ENCODE measurements at regions not wholly inside any gene's neighbourhood (a gene's known extent, or its start where the extent isn't known, plus 50 kb on each side); places are given as distances from the start of the nearest gene placed in this dataset.
A peak's percentile ranks its signal among the peaks of the same experiment; 100 is the strongest.

- no peak overlapping the region for H3K4me3 ChIP-seq (ENCODE audit: low read length in 3 of 3)
- peak in 1 of 5 donors; percentile 15 for DNase-seq
- no peak overlapping the region for H3K27ac ChIP-seq (ENCODE audit: low read depth in 2 of 2, low read length in 2 of 2)
- H3K9me3 ChIP-seq (ENCODE audit: control insufficient read depth in 2 of 3, insufficient read depth in 1 of 3, low read length in 3 of 3), result no peaks in the 10 kb centered on the region
- H3K27me3 ChIP-seq (ENCODE audit: control insufficient read depth, insufficient read depth, low read length), result no peaks in the 10 kb centered on the region
- no peak overlapping the region for H3K9ac ChIP-seq (ENCODE audit: low read length in 3 of 3)
- intact Hi-C loops (cut with DNase I), result no loop called here
- peaks cover 0 to 28% (median 23%) of the 10 kb centered on the region in 3 donors for H3K4me1 ChIP-seq (ENCODE audit: control insufficient read depth in 2 of 3, insufficient read depth in 2 of 3, low read depth in 1 of 3, low read length in 3 of 3)
- TF ChIP-seq CTCF (IDR thresholded peaks at IDR 0.05; ENCODE audit: borderline replicate concordance, extremely low read depth, insufficient read depth), result no peak
- FAIRE-seq, result no peak
- H3K36me3 ChIP-seq (ENCODE audit: control insufficient read depth in 2 of 3, insufficient read depth in 3 of 3, low read length in 3 of 3), result no peaks in the 10 kb centered on the region
These were observed 57.2 kb upstream of the DLK1 start for GRCh38 chr14:100669468-100669867.

DNA sequence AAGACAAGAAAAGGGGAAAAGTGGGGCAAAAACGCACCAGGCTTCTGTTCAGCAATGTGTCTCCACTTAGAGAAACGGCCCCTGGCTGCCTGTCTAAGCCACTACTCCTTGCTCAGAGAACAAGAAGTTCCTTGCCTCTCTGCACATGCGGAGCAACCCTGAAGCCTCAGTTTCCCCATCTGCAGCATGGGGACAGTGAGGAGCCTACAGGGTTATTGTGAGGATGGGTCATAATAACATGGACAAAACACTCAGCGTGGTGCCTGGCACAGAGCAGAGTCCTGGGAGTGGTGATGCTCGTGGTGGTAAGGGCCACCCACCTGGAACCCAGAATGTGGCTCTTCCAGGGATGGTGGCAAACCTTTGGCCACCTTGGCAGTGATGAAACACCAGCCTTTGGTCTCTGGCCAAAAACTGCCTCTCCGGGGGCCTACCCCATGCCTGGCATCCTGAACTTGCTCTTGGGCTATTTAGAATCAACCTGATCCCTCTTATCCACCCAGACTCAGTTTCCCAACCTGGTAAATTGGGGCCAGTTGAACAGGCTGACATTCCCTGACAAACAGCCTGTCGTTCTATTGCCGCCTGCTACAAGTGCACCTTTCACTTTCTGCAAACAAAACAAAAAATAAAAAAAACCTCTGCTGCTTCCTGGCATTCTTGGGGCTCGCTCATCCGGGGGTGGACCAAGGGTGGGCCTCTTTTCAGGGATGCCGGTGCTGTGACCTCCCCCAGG lies 56.5 kb upstream of the DLK1 start:
- Histone ChIP-seq H3K4me3 (ENCODE audit: low read length in 3 of 3) (no peak overlapping the region), H3K4me1 (ENCODE audit: control insufficient read depth in 2 of 3, insufficient read depth in 2 of 3, low read depth in 1 of 3, low read length in 3 of 3) (peaks cover 0 to 28% (median 19%) of the 10 kb centered on the region in 3 donors), H3K9me3 (ENCODE audit: control insufficient read depth in 2 of 3, insufficient read depth in 1 of 3, low read length in 3 of 3) (no peaks in the 10 kb centered on the region), H3K36me3 (ENCODE audit: control insufficient read depth in 2 of 3, insufficient read depth in 3 of 3, low read length in 3 of 3) (no peaks in the 10 kb centered on the region), H3K27me3 (ENCODE audit: control insufficient read depth, insufficient read depth, low read length) (no peaks in the 10 kb centered on the region), H3K27ac (ENCODE audit: low read depth in 2 of 2, low read length in 2 of 2) (no peak overlapping the region), H3K9ac (ENCODE audit: low read length in 3 of 3) (no peak overlapping the region)
- no peak for TF ChIP-seq CTCF (IDR thresholded peaks at IDR 0.05; ENCODE audit: borderline replicate concordance, extremely low read depth, insufficient read depth)
- FAIRE-seq, result no peak
- intact Hi-C loops (cut with DNase I), result no loop called here
- peak in 1 of 5 donors; percentile 39 for DNase-seq

GRCh38 chr14:100670753-100671049 lies 56.0 kb upstream of the DLK1 start:
- Histone ChIP-seq H3K9me3 (ENCODE audit: control insufficient read depth in 2 of 3, insufficient read depth in 1 of 3, low read length in 3 of 3) (no peaks in the 10 kb centered on the region), H3K4me1 (ENCODE audit: control insufficient read depth in 2 of 3, insufficient read depth in 2 of 3, low read depth in 1 of 3, low read length in 3 of 3) (peaks cover 0 to 24% (median 16%) of the 10 kb centered on the region in 3 donors), H3K9ac (ENCODE audit: low read length in 3 of 3) (no peak overlapping the region), H3K4me3 (ENCODE audit: low read length in 3 of 3) (no peak overlapping the region), H3K36me3 (ENCODE audit: control insufficient read depth in 2 of 3, insufficient read depth in 3 of 3, low read length in 3 of 3) (no peaks in the 10 kb centered on the region), H3K27ac (ENCODE audit: low read depth in 2 of 2, low read length in 2 of 2) (no peak overlapping the region), H3K27me3 (ENCODE audit: control insufficient read depth, insufficient read depth, low read length) (no peaks in the 10 kb centered on the region)
- intact Hi-C loops (cut with DNase I), result no loop called here
- DNase-seq, result peak in 4 of 5 donors; percentile 51 to 66 (median 64)
- no peak for FAIRE-seq
- no peak for TF ChIP-seq CTCF (IDR thresholded peaks at IDR 0.05; ENCODE audit: borderline replicate concordance, extremely low read depth, insufficient read depth)

Data from kidney (tissue), 13 donors.